H1 (cell line): ENCODE measurements at regions not wholly inside any gene's neighbourhood (a gene's known extent, or its start where the extent isn't known, plus 50 kb on each side); places are given as distances from the start of the nearest gene placed in this dataset.

Experiments used
- E2F6 ChIP-seq: IDR thresholded peaks from 2 replicates; pipeline ENCODE4 v1.6.1; 2012; ENCODE audit warnings: inconsistent platforms
- FOSL1 ChIP-seq: IDR thresholded peaks from 2 replicates; pipeline ENCODE4 v1.6.1; 2011; ENCODE audit warnings: mild to moderate bottlenecking, low read depth, low read length, moderate library complexity; ENCODE audit not compliant: insufficient read depth

DNA sequence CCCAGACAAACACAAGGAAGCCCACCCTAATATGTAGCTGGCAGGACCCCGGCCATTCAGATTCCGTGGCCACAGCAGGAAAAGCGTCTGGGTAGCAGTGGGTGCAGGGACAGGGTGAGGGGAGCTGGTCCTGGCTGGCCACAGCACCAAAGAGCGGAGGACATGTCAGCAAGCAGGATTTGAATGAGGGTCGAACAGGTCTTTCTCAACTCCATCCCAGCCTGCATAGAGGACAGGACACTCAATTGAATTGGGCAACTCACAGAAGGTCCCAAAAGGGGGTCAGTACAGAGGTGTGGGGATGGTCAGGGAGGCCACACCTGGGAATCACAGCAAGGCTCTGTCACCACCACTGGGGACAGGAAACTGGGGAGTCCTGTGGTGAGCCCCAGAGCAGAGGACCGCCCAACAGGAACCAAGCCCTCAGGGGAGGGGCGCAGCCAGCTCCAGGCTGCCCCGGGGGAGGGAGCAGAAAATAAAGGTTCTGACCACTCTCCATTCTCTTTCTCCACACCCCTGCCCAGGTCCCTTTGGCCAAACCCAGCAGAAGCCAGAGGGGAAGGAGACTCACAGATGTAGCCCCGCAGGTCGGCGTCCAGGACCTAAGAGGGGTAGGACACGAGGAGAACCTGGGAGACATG, 108.7 kb upstream of the PPP2R2D start (continued):
- no peak for TF ChIP-seq FOSL1
- TF ChIP-seq E2F6 = no peak
